IPS-18c (cell line): ENCODE measurements at regions not wholly inside any gene's neighbourhood (a gene's known extent, or its start where the extent isn't known, plus 50 kb on each side); places are given as distances from the start of the nearest gene placed in this dataset.
"Not testable (repeated sequence)": the region's sequence is repeated elsewhere in the genome, so short reads cannot be mapped to it uniquely, and the experiment has no call there.

Experiments
- H3K4me3 ChIP-seq: 2 replicates; pipeline ENCODE4 v1.7.0; 2013; ENCODE audit warnings: low read depth, mild to moderate bottlenecking, low read length, moderate library complexity; ENCODE audit not compliant: insufficient read depth
- H3K9me3 ChIP-seq: one replicate; pipeline ENCODE4 v1.6.1; 2013; ENCODE audit warnings: mild to moderate bottlenecking, low read length, moderate library complexity; ENCODE audit not compliant: control insufficient read depth, insufficient read depth

DNA sequence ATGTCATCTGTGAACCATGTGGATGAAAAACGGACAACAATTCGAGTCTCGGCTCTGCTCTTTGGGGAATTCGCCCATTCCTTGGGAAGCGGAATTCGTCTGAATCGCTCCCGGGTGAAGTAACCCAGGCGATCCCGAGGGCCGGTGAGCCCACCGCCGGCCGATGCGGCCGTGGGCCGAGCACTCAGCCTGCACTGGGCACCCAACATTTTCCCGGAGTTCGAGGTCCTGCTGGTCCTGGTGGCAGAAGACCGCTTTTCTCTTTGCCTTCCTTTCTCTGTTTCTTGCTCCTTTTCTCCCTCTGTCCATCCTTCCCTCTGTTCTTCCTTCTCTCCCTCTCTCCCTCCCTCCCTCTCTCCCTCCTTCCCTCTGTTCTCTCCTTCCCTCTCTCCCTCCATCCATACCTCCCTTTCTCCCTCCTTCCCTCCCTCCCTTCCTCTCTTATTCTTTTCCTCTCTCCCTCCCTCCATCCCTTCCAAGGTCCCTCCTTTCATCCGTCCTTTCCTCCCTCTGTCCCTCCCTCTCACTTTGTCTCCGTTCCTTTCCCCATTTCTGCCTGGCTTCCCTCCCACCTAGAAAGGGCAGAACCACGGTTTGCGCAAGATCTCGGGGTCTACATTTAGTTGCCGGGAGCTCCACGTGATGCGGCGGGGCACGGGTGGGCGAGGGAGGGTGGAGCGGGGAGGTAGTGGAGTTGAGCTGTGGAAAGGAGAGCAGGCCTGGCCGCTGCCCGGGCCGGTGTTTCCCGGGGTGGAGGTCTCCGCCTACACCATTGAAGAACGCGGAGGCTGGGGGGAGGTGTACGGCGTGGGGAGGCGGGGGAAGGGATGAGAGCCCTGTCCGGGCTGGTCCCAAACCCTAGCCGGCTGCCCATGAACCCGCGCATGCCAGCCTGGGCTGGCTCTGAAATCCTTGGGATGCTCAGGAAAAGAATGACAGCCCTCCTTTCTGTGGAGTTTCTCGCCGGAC is 363.8 kb upstream of the DEFB115 start:
- H3K4me3 ChIP-seq, result not testable (repeated sequence)
- peaks cover 10% of the 10 kb centered on the region for H3K9me3 ChIP-seq

DNA sequence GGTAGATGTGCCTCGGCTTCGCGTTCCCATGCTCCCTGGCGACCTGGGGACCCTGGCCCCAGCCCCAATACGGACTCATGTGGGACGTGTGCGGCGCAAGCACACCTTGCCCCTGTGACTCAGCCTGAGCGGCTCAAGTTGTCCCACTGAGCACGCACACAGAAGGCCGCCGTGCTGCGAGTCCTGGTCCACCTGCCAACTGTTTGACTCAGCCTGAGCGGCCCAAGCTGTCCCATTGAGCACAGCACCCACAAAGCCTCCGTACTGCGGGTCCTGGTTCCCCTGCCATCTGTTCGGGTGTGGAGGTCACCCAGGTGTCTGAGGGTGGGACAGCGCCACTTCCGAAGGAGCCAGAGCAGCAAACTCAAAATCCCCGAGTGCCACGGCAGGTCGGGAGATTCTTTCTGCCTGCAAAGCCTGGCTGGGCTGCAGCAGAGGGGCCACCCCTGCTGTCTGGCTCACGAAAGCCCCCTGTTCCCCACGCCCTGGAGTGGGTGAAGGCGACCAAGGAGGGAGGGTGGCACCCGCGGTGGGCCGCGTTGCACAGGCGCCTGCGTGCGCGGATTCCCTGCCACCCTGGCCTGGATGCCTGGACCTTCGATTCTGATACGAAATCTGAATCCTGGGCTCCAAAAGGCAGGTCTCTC is 362.6 kb upstream of the DEFB115 start:
- H3K9me3 ChIP-seq, result not testable (repeated sequence)
- H3K4me3 ChIP-seq, result peak overlapping the region; percentile 20; the same call in 1 of the 2 replicates

DNA sequence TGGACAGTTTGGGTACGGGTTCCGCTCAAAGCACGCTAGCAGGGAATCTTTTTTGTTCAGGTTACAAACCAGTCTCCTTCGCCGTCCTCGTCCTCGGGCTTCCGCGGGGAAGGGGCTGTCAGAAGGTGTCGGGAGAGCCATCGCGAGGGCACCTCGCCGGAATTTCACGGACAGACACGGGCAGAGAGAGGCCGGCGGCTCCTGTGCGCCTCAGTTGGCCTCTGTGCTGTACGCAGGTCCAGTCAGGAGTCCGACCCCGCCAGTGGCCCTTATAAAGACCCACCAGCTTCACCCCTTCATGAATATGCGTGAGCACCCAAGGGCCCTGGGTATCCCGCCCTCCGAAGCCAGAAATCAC is 362.1 kb upstream of the DEFB115 start:
- not testable (repeated sequence) for H3K4me3 ChIP-seq, H3K9me3 ChIP-seq

DNA sequence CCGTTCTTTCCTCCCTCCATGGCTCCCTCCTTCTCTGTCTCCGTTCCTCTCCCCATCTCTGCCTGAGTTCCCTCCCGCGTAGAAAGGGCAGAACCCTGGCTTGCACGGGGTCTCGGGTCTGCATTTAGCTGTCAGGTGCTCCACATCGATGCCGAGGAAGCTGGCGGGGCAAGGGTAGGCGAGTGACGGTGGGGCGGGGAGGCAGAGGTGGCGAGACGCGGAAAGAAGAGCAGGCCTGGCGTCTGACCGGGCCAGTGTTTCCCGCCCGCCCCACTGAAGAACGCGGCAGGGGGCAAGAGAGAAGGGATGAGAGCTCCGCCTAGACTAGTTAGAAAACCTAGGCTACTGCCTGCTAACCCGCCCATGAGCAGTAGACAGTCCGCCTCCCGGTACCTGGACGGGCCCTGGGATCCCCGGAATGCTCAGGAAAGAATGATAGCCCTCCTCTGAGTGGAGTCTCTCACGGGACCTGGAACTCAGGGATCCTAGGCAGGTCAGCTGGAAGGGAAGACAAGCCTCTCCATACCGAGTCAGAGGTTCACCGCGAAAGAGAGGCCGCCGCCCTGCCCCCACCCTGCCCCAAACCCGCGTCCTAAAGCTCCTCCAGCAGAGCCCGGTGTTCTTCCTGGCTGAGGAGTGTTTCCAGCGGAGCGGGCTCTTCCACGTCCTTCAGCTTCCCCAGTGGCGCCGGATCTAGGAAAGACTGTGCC is 357.9 kb upstream of the DEFB115 start:
- H3K4me3 ChIP-seq, result peak overlapping the region; percentile 6; the same call in 1 of the 2 replicates

DNA sequence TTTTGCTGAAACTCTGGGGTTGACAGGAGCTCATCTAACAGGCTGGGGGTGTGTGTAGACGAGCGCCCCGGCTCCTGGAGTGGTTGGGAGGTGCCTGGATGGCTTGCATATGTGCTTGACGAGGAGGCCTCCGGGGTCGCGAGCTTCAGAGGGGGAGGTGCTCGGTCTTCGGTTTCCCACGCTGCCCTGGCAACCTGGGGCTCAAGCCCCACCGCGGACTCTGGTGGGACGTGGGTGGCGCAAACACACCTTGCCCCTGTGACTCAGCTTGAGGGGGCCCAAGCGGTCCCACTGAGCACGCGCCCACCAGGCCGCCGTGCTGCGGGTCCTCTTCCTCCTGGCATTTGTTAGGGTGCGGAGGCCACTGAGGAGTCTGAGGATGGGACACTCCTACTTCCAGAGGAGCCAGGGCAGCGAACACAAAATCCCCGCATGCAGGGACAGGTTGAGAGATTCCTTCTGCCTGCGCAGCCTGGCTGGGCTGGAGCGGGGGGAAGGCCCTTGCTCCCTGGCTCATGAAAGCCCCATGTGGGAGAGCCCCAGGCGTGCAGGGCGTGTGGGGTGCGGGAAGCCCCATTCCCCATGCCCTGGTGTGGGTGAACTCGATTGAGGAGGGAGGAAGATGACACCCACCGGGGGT is 357.3 kb upstream of the DEFB115 start:
- H3K9me3 ChIP-seq, H3K4me3 ChIP-seq: not testable (repeated sequence)

More for the DNA sequence above, 357.9 kb upstream of the DEFB115 start:
- not testable (repeated sequence) for H3K9me3 ChIP-seq

DNA sequence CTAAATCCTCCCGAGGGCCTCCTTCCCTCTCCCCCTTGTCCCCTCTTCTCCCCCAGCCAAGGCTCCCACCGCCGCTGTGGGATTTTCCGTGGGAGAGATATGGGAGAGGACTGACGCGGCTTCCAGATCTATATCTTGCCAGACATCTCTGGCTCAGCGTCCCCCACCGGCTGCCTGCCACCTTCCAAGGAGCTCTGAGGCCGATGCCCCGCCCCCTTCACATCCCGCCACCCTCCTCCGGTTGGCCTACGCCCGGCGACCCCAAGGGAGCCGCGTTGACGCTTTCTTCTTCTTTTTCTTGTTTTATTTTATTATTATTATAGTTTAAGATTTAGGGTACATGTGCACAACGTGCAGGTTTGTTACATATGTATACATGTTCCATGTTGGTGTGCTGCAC is 352.2 kb upstream of the DEFB115 start:
- H3K9me3 ChIP-seq, H3K4me3 ChIP-seq: not testable (repeated sequence)

DNA sequence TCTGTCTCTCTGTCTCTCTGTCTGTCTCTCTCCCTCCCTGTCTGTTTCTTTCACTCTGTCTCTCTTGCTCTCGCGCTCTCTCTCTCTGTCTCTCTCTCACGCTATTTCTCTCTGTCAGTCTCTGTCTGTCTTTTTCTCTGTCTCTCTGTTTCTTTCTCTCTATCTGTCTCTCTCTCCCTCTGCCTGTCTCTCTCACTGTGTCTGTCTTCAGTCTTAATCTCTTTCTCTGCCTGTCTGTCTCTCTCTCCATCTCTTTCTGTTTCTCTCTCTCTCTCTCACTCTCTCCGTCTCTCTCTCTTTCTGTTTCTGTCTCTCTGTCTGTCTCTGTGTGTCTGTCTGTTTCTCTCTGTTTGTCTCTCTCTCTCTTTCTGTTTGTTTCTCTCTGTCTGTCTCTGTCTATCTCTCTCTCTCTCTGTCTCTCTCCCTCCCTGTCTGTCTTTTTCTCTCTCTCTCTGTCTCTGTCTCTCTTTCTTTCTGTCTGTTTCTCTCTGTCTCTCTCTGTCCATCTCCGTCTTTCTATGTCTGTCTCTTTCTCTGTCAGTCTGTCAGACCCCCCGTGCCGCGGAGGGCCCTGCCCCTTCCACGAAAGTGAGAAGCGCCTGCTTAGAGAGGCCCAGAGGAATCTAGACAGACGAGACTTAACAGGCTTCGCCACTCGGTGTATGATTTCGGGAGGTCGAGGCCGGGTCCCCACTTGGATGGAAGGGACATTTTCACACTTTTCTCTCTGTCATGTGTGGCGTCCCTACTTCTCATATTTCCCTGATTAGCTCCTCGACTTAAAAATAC is 346.3 kb upstream of the DEFB115 start:
- no peaks in the 10 kb centered on the region for H3K9me3 ChIP-seq
- H3K4me3 ChIP-seq, result no peak overlapping the region

DNA sequence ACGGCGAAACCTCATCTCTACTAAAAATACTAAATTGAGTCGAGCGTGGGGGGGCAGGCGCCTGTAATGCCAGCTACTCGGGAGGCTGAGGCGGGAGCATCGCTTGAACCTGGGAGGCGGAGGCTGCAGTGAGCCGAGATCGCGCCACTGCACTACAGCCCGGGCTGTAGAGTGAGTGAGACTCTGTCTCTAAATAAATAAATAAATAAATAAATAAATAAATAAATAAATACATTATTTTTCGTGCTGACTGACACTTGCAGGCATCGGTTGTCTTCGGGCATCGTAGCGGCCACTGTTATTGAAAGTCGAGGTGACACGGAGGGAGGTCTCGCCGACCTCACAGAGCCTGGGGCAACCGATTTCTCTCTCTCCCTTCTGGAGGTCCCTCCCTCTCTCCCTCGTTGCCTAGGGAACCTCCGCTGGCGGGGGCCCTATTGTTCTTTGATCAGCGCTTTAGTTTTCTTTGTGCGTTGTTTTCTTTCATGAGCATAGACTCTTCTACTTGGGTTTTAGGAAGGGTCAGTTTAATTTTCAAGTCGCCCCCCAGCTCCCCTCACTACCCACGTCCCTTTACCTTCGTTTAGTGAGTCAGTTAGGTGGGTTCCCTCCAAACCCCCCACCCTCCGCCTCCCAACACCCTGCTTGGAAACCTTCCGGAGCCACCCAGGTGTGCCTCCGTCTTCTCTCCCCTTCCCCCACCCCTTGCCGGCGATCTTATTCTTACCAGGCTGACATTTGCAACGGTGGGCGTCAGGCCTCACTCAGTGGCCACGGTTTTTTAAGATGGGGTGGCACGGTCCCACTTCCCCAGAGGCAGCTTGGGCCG is 345.4 kb upstream of the DEFB115 start:
- not testable (repeated sequence) for H3K9me3 ChIP-seq
- H3K4me3 ChIP-seq, result peak overlapping the region; percentile 38; the same call in 1 of the 2 replicates

DNA sequence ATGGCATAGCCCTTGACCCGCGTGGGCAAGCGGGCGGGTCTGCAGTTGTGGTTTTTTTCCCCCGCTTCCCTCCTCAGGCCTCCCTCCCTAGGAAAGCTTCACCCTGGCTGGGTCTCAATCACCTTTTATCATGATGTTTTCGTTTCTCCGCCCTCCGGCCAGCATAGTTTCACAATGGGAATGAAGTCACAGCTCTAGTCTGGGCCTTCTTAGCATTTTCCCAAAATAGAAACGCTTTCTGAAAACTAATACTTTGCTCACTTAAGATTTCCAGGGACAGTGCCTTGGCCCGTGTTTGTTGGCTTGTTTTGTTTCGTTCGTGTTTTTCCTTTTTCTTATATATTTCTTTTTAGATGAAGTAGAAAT is 344.8 kb upstream of the DEFB115 start:
- H3K9me3 ChIP-seq, result not testable (repeated sequence)
- H3K4me3 ChIP-seq, result peak overlapping the region; percentile 38; the same call in 1 of the 2 replicates

DNA sequence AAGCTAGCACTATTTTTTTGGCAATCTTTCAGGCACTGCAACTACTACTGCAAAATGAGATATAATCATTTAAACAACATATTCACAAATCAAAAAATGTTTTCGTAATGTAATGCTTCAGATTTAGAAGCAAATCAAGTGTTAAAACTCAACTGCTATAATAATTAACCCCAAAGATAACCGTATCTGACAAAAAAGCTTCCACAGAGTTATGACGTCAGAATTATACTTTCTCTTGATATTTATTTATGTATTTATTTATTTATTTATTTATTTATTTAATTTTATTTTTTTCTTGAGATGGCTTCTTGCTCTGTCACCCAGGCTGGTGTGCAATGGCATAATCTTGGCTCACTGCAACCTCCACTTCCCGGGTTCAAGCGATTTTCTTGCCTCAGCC is 341.1 kb upstream of the DEFB115 start:
- H3K9me3 ChIP-seq, H3K4me3 ChIP-seq: not testable (repeated sequence)

DNA sequence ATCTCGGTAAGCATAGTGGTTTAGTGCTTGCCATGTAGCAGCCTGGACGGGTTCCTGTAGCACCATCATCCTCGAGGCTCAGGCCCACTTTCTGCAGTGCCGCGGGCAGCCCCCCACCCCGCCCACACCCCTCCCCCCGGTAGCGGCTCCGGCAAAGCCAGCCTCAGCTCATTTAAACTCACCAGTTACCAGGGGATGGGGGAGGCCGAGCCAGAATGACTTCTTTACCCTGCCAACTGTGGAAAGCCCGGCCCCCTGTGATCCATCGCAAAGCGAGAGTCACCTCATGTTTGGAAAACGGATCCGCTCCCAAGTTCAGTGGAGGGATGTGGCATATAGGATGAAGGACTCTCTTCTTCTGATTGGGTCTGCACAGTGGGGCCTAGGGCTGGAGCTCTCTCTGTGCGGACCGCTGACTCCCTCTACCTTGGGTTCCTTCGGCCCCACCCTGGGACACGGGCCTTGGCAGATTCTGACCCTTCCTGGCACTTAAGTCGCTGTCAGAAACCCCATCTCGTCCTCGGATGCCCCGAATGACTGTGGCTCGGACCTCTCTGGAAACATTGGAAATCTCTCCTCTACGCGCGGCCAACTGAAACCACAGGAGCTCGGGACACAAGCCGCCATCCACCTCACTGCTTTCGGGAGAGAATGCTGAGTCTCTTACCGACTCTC is 337.8 kb upstream of the DEFB115 start:
- H3K9me3 ChIP-seq, result peaks cover 5% of the 10 kb centered on the region
- H3K4me3 ChIP-seq, result no peak overlapping the region

DNA sequence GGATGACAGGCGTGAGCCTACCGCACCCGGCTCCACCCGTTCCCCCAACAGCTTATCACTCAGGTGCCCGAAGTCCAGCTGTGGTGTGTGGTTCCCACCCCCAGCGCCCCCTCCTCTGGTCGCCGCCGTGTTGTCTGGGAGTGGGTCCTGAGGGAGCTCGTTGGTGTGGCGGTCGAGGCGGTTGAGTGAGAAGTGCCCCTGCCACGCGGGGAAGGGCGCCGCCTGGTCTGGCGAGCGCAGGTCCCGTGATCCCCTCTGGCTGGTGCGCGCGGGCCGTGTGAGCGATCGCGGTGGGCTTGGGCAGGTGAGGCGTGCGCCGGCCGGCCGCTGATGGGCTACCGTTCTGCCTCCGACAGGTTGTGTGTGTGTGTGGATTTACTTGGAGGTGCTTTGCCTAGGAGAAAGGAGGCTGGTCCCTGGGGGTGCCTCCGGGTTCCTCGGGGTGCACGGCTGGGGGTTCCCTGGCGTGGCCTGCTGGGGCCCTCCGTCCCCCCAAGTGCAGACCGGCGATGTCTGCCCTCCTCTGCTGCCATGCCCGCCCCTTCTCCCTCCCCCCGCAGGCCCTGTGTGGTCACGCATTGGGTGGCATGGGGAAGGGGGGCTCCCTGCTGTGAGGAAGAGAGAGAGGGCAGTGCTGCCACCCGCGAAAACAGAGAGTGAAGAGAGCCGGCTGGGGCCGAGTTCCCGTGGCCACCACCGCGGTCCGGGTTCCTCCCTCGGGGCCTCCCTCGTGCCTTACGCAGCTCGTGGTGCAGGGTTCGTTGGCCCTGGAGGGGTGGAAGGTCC is 336.0 kb upstream of the DEFB115 start:
- Histone ChIP-seq H3K4me3 (no peak overlapping the region; the same call in 1 of the 2 replicates), H3K9me3 (peaks cover 5% of the 10 kb centered on the region)

DNA sequence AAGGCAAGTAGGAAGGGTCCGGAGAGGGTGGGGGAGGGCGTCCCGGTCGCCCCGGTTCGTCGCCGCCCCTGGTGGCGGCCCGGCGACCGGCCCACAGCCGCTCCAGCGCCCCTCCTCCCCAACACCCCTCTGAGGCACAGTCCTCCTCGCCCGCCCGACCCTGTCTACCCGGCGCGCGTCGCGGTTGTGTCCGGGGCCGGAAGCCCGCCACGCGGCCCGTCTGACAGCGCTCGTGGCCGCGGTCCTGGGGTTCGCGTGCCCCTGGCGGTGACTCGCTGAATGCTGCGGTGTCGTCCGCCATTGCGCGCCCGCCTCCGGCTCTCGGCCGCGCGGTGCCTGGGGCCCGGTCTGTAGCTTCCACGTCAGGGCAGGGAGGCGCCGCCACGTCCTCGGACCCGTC is 335.3 kb upstream of the DEFB115 start:
- H3K9me3 ChIP-seq, result peaks cover 5% of the 10 kb centered on the region
- no peak overlapping the region for H3K4me3 ChIP-seq

DNA sequence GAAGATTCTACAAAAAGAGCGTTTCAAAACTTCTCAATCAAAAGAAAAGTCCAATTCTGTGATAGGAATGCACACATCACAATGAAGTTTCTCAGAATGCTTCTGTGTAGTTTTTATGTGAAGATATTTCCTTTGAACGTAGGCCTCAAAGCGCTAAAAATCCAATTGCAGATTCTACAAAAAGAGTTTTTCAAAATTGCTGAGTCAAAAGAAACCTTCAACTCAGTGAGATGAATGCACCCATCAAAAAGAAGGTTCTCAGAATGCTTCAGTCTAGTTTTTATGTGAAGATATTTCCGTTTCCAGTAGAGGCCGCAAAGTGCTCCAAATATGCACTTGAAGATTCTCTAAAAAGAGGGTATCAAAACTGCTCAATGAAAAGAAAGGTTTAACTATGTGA is 319.7 kb upstream of the DEFB115 start:
- no peak overlapping the region for H3K4me3 ChIP-seq
- peaks cover 3% of the 10 kb centered on the region for H3K9me3 ChIP-seq

DNA sequence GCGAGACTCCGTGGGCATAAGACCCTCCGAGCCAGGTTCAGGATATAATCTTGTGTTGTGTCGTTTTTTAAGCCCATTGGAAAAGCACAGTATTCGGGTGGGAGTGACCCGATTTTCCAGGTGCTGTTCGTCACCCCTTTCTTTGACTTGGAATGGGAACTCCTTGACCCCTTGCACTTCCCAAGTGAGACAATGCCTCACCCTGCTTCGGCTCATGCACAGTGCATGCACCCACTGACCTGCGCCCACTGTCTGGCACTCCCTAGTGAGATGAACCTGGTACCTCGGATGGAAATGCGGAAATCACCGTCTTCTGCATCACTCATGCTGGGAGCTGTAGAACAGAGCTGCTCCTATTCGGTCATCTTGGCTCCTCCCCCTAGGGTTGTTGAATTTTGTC is 307.7 kb upstream of the DEFB115 start:
- peaks cover 1% of the 10 kb centered on the region for H3K9me3 ChIP-seq

More for the DNA sequence above, 307.7 kb upstream of the DEFB115 start:
- no peak overlapping the region for H3K4me3 ChIP-seq
